GM23248 (cell line): ENCODE measurements at regions not wholly inside any gene's neighbourhood (a gene's known extent, or its start where the extent isn't known, plus 50 kb on each side); places are given as distances from the start of the nearest gene placed in this dataset.

Experiments used
- DNase-seq: peaks from one replicate; pipeline ENCODE4 v3.0.0-alpha.2; 2015
- H2AFZ ChIP-seq: fragments of 200-600 bp; sonication (generic); 2 replicates; pipeline ENCODE4 v1.6.1; 2016; ENCODE audit warnings: antibody characterized with exemption
- H3F3A ChIP-seq: fragments of 200-600 bp; sonication (generic); 2 replicates; pipeline ENCODE4 v1.6.1; 2016; ENCODE audit warnings: mild to moderate bottlenecking, antibody characterized with exemption, mixed run types; ENCODE audit not compliant: insufficient read depth
- H3K27ac ChIP-seq: fragments of 200-600 bp; sonication (generic); 2 replicates; pipeline ENCODE4 v1.5.1; 2016; ENCODE audit warnings: mild to moderate bottlenecking
- H3K27me3 ChIP-seq: fragments of 200-600 bp; sonication (generic); replicated peaks from 2 replicates; pipeline ENCODE4 v1.6.1; 2016; ENCODE audit warnings: mild to moderate bottlenecking; ENCODE audit not compliant: insufficient read depth
- H3K36me3 ChIP-seq: fragments of 200-600 bp; sonication (generic); 2 replicates; pipeline ENCODE4 v1.6.1; 2016; ENCODE audit warnings: low read depth, mild to moderate bottlenecking
- H3K4me1 ChIP-seq: fragments of 200-600 bp; sonication (generic); 2 replicates; pipeline ENCODE4 v1.6.1; 2016; ENCODE audit warnings: mild to moderate bottlenecking; ENCODE audit not compliant: insufficient read depth
- H3K4me2 ChIP-seq: fragments of 200-600 bp; sonication (generic); one replicate; pipeline ENCODE4 v1.6.1; 2016; ENCODE audit warnings: mild to moderate bottlenecking; ENCODE audit not compliant: unreplicated experiment
- H3K4me3 ChIP-seq: fragments of 200-600 bp; sonication (generic); 2 replicates; pipeline ENCODE4 v1.5.1; 2016; ENCODE audit warnings: mild to moderate bottlenecking
- H3K79me2 ChIP-seq: fragments of 200-600 bp; sonication (generic); 2 replicates; pipeline ENCODE4 v1.6.1; 2016; ENCODE audit warnings: mild to moderate bottlenecking; ENCODE audit not compliant: insufficient read depth
- H3K9ac ChIP-seq: fragments of 200-600 bp; sonication (generic); 2 replicates; pipeline ENCODE4 v1.6.1; 2016; ENCODE audit warnings: mild to moderate bottlenecking
- H3K9me2 ChIP-seq: fragments of 200-600 bp; sonication (generic); 2 replicates; pipeline ENCODE4 v1.6.1; 2016; ENCODE audit warnings: mixed run types, mild to moderate bottlenecking, moderate library complexity; ENCODE audit not compliant: insufficient read depth
- H3K9me3 ChIP-seq: fragments of 200-600 bp; sonication (generic); one replicate; pipeline ENCODE4 v1.6.1; 2017; ENCODE audit warnings: low read depth
- H4K20me1 ChIP-seq: fragments of 200-600 bp; sonication (generic); 2 replicates; pipeline ENCODE4 v1.6.0; 2016; ENCODE audit not compliant: insufficient read depth
- EZH2 ChIP-seq: fragments of 200-600 bp; sonication (generic); IDR thresholded peaks from 2 replicates; pipeline ENCODE4 v1.6.1; 2018; ENCODE audit warnings: antibody characterized with exemption, mild to moderate bottlenecking; ENCODE audit not compliant: insufficient read depth, poor library complexity, severe bottlenecking
- EZH2phosphoT487 ChIP-seq: fragments of 200-600 bp; sonication (generic); IDR thresholded peaks from 2 replicates; pipeline ENCODE4 v1.6.1; 2018; ENCODE audit warnings: antibody characterized with exemption, moderate library complexity, mild to moderate bottlenecking, low read depth; ENCODE audit not compliant: insufficient read depth
- WGBS, 2 experiments: methylation state at CpG; one replicate each; pipeline ENCODE4 v1.1.6; 2015 to 2017; ENCODE audit warnings: low lambda C conversion rate in 2 of 2, low coverage in 1 of 2; ENCODE audit errors: missing lambda C conversion rate in 2 of 2; 5-methylcytosine and 5-hydroxymethylcytosine counted together
- in situ Hi-C: fragments of 300-500 bp; cut with MboI; formaldehyde crosslinking; loops from 2 replicates; pipeline ENCODE4 v1.15.0; 2020

DNA sequence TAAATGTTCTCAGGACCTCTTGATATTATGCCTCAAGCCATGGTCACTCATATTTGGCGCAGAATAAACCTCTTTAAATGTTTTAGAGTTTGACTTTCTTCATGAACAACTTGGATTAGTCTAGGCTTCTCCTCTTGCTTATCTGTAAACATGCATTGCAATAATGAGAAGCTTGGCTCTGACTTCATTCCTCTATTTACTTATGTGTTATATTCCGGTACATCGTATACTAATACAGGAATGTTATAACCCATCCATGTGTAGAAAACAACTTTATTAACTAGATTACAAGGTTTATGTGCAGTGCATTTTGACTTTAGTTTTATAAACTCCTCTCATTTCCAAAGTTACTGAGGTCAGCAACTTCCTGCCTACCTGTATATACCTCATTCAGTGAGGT, 944.3 kb upstream of the GHITM start:
- in situ Hi-C loops: no loop called here
- Histone ChIP-seq H3K36me3 (no peaks in the 10 kb centered on the region), H3K9me2 (no peaks in the 10 kb centered on the region), H3K4me3 (no peak overlapping the region), H3K27ac (no peak overlapping the region), H3K9me3 (no peaks in the 10 kb centered on the region), H3K4me1 (no peaks in the 10 kb centered on the region), H3K79me2 (no peaks in the 10 kb centered on the region), H3K9ac (no peak overlapping the region), H3K27me3 (no peaks in the 10 kb centered on the region), H3K4me2 (no peak overlapping the region), H3F3A (no peaks in the 10 kb centered on the region), H4K20me1 (no peaks in the 10 kb centered on the region), H2AFZ (no peak overlapping the region)
- TF ChIP-seq EZH2: no peak
- no peak for TF ChIP-seq EZH2phosphoT487
- 33 to 42% methylated on average over 3 of the region's 3 CpGs for WGBS, 2 experiments
- DNase-seq: no peak

DNA sequence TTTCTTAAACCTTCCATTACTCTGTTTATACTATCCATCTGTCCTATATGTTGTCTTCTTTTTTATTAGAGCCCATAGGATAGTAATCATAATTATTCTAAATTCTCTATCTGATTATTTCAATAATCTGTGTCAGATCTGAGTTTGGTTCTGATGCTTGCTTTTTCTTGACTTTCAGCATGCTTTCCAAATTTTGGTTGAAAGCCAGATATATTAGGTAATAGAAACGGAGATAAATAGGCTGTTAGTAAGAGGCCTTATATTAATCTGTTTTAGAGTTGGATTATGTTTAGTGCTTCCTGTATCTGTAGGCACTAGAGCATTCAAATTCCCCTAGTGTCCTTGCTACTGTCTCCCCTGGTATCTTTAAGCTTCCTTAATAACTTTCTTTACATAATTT, 939.9 kb upstream of the GHITM start:
- DNase-seq: no peak
- no peak overlapping the region for H2AFZ ChIP-seq
- H3F3A ChIP-seq: no peaks in the 10 kb centered on the region
- H3K79me2 ChIP-seq: no peaks in the 10 kb centered on the region
- H3K4me3 ChIP-seq: no peak overlapping the region
- no peaks in the 10 kb centered on the region for H3K36me3 ChIP-seq
- H3K9me3 ChIP-seq: no peaks in the 10 kb centered on the region
- 0% methylated on average over 1 of the region's 1 CpG for WGBS, 2 experiments
- H3K4me2 ChIP-seq: no peak overlapping the region
- H3K4me1 ChIP-seq: no peaks in the 10 kb centered on the region
- in situ Hi-C loops: no loop called here
- TF ChIP-seq EZH2phosphoT487 (no peak), EZH2 (no peak)
- H3K9me2 ChIP-seq: no peaks in the 10 kb centered on the region
- H3K27me3 ChIP-seq: no peaks in the 10 kb centered on the region
- H3K9ac ChIP-seq: no peak overlapping the region
- no peaks in the 10 kb centered on the region for H4K20me1 ChIP-seq
- H3K27ac ChIP-seq: no peak overlapping the region

DNA sequence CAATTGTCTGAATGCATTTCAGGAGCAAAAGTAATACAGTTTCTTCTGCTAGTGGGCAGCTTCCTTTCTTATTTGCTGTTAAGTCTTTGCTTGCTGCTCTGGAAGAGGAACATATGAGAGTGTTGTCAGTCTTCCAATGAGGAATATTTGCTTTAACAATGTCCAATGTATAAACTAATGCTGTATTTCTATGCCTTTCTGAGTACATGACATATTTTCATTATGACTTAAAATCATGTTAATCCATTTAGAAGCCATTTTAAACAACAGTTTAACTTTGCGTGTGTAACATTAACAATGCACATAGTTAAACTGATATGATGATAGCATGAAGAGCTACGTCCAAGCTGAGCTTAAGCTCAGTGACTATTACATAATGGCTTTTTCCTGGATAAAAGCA, 933.4 kb upstream of the GHITM start:
- no peak for TF ChIP-seq EZH2
- TF ChIP-seq EZH2phosphoT487: no peak
- no peaks in the 10 kb centered on the region for H3K9me2 ChIP-seq

DNA sequence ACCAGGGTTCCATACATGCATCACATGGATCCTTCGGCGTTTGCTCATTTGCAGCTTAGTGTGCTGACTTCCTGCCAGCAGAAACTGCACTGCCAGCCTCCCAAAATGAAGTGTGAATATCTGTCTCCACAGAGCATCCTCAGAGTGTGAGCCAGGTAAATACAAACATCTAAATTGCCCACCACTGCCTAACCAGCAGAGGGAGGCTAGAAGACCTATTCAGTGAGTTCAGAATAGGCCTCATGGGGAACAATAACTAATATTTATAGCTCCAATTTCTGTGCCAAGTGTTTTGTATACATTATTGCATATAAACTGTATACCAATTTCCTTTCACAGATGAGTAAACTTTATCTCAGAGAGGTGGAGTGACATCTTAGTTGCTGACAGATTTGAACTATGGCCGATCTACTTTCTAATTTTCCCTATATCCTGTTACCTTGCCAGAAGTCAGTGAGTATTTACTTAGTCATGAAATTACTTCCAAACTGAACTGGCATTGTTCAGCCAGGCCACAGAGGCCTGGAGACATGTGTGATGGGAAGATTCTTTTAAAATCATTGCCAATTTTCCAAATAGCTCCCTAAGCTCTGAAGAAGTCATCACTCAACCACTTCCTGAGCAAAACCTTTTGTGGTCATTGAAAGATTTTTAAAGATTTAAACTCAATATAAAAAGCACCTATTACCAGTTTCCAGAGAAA, 926.5 kb upstream of the GHITM start:
- Histone ChIP-seq H3K27me3 (no peaks in the 10 kb centered on the region), H3K4me1 (no peaks in the 10 kb centered on the region), H3K4me2 (no peak overlapping the region), H3K27ac (no peak overlapping the region), H3K4me3 (no peak overlapping the region), H3K9me2 (no peaks in the 10 kb centered on the region), H3K9ac (no peak overlapping the region), H3K36me3 (no peaks in the 10 kb centered on the region), H4K20me1 (no peaks in the 10 kb centered on the region), H3K9me3 (no peaks in the 10 kb centered on the region), H3F3A (no peaks in the 10 kb centered on the region), H3K79me2 (no peaks in the 10 kb centered on the region), H2AFZ (no peak overlapping the region)
- 10% methylated on average over 3 of the region's 3 CpGs for WGBS, 2 experiments
- TF ChIP-seq EZH2phosphoT487 (no peak), EZH2 (no peak)
- in situ Hi-C loops: no loop called here
- DNase-seq: peak; percentile 2

More for the DNA sequence above, 933.4 kb upstream of the GHITM start:
- Histone ChIP-seq H3F3A (no peaks in the 10 kb centered on the region), H4K20me1 (no peaks in the 10 kb centered on the region), H3K9ac (no peak overlapping the region), H3K27me3 (no peaks in the 10 kb centered on the region), H3K27ac (no peak overlapping the region), H3K9me3 (no peaks in the 10 kb centered on the region), H3K4me2 (no peak overlapping the region), H3K4me3 (no peak overlapping the region), H3K4me1 (no peaks in the 10 kb centered on the region), H3K79me2 (no peaks in the 10 kb centered on the region), H2AFZ (no peak overlapping the region), H3K36me3 (no peaks in the 10 kb centered on the region)
- 34 to 47% methylated on average over 2 of the region's 2 CpGs for WGBS, 2 experiments
- no peak for DNase-seq
- in situ Hi-C loops: no loop called here

DNA sequence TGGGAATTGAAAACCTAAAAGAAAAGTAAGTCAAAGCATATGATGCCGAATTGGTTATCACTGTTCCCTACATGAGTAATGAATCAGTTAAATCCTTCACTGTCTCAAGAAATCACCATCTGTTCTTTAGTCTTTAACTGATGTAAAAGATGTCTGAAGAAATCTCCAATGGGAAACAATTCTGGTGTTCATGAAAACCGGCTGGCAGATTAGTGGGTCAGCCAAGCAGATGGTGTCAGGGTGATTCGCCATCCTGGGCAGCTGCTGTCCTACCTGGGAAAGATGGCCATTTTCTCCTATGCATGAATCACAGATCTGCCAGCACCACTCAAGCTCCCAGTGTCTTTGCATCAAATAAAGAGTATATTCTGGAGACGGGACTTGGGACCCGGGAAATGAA, 925.2 kb upstream of the GHITM start:
- no peak overlapping the region for H3K4me3 ChIP-seq
- H3K4me2 ChIP-seq: no peak overlapping the region
- TF ChIP-seq EZH2: no peak
- TF ChIP-seq EZH2phosphoT487: no peak
- 11 to 12% methylated on average over 5 of the region's 5 CpGs for WGBS, 2 experiments
- no peaks in the 10 kb centered on the region for H3K4me1 ChIP-seq
- no peak overlapping the region for H2AFZ ChIP-seq
- H3K79me2 ChIP-seq: no peaks in the 10 kb centered on the region
- no peaks in the 10 kb centered on the region for H3F3A ChIP-seq
- H3K36me3 ChIP-seq: no peaks in the 10 kb centered on the region
- H4K20me1 ChIP-seq: no peaks in the 10 kb centered on the region
- H3K9me3 ChIP-seq: no peaks in the 10 kb centered on the region
- no peak overlapping the region for H3K9ac ChIP-seq
- H3K27me3 ChIP-seq: no peaks in the 10 kb centered on the region
- DNase-seq: no peak
- in situ Hi-C loops: no loop called here
- H3K9me2 ChIP-seq: no peaks in the 10 kb centered on the region
- no peak overlapping the region for H3K27ac ChIP-seq
